ENCODE measurements at regions not wholly inside any gene's neighbourhood (a gene's known extent, or its start where the extent isn't known, plus 50 kb on each side); places are given as distances from the start of the nearest gene placed in this dataset.
A peak's percentile ranks its signal among the peaks of the same experiment; 100 is the strongest.

- no peak for DNase-seq
- H3K27me3 ChIP-seq (ENCODE audit: low read length) = no peaks in the 10 kb centered on the region
- no peaks in the 10 kb centered on the region for H3K4me1 ChIP-seq (ENCODE audit: low read length)
- no peaks in the 10 kb centered on the region for H3K79me2 ChIP-seq (ENCODE audit: low read length)
- H3K27ac ChIP-seq (ENCODE audit: low read length) = no peak overlapping the region
- no peaks in the 10 kb centered on the region for H4K20me1 ChIP-seq (ENCODE audit: insufficient read depth, low read depth, low read length)
- no peak overlapping the region for H2AFZ ChIP-seq (ENCODE audit: low read length)
- no peaks in the 10 kb centered on the region for H3K9me2 ChIP-seq (replicated peaks; ENCODE audit: insufficient read depth, low read length)
- no peak overlapping the region for H3K9ac ChIP-seq (ENCODE audit: low read length)
- H3K9me3 ChIP-seq (ENCODE audit: low read length) = no peaks in the 10 kb centered on the region
- H3K36me3 ChIP-seq (ENCODE audit: insufficient read depth, low read length) = no peaks in the 10 kb centered on the region
- no peak overlapping the region for H3K4me2 ChIP-seq (ENCODE audit: low read depth, low read length, poor library complexity, severe bottlenecking)
- H3K4me3 ChIP-seq (ENCODE audit: low read length) = no peak overlapping the region
Measured at GRCh38 chr13:30123575-30123974, 183.8 kb downstream of the KATNAL1 start.

- no peak overlapping the region for H3K4me2 ChIP-seq (ENCODE audit: low read depth, low read length, poor library complexity, severe bottlenecking)
- H3K4me1 ChIP-seq (ENCODE audit: low read length) = no peaks in the 10 kb centered on the region
- DNase-seq = no peak
- no peaks in the 10 kb centered on the region for H3K79me2 ChIP-seq (ENCODE audit: low read length)
- H4K20me1 ChIP-seq (ENCODE audit: insufficient read depth, low read depth, low read length) = no peaks in the 10 kb centered on the region
- no peak overlapping the region for H2AFZ ChIP-seq (ENCODE audit: low read length)
- H3K9me2 ChIP-seq (replicated peaks; ENCODE audit: insufficient read depth, low read length) = no peaks in the 10 kb centered on the region
- H3K4me3 ChIP-seq (ENCODE audit: low read length) = no peak overlapping the region
- H3K36me3 ChIP-seq (ENCODE audit: insufficient read depth, low read length) = no peaks in the 10 kb centered on the region
- no peaks in the 10 kb centered on the region for H3K9me3 ChIP-seq (ENCODE audit: low read length)
- H3K9ac ChIP-seq (ENCODE audit: low read length) = no peak overlapping the region
- H3K27ac ChIP-seq (ENCODE audit: low read length) = no peak overlapping the region
- no peaks in the 10 kb centered on the region for H3K27me3 ChIP-seq (ENCODE audit: low read length)
Measured at GRCh38 chr13:30121666-30122065, 185.7 kb downstream of the KATNAL1 start.

- Histone ChIP-seq H3K4me2 (ENCODE audit: low read depth, low read length, poor library complexity, severe bottlenecking) (no peak overlapping the region), H3K79me2 (ENCODE audit: low read length) (no peaks in the 10 kb centered on the region), H3K4me1 (ENCODE audit: low read length) (peaks cover 4% of the 10 kb centered on the region), H3K27ac (ENCODE audit: low read length) (no peak overlapping the region), H3K9me2 (replicated peaks; ENCODE audit: insufficient read depth, low read length) (no peaks in the 10 kb centered on the region), H3K27me3 (ENCODE audit: low read length) (no peaks in the 10 kb centered on the region), H3K9me3 (ENCODE audit: low read length) (no peaks in the 10 kb centered on the region), H2AFZ (ENCODE audit: low read length) (no peak overlapping the region), H3K4me3 (ENCODE audit: low read length) (no peak overlapping the region), H4K20me1 (ENCODE audit: insufficient read depth, low read depth, low read length) (no peaks in the 10 kb centered on the region), H3K36me3 (ENCODE audit: insufficient read depth, low read length) (no peaks in the 10 kb centered on the region), H3K9ac (ENCODE audit: low read length) (no peak overlapping the region)
- DNase-seq = no peak
Measured at GRCh38 chr13:30121244-30121643, 186.1 kb downstream of the KATNAL1 start.

GRCh38 chr13:30120133-30120822, 187.1 kb downstream of the KATNAL1 start:
- Histone ChIP-seq H3K9me2 (replicated peaks; ENCODE audit: insufficient read depth, low read length) (no peaks in the 10 kb centered on the region), H3K27ac (ENCODE audit: low read length) (no peak overlapping the region), H3K27me3 (ENCODE audit: low read length) (no peaks in the 10 kb centered on the region), H4K20me1 (ENCODE audit: insufficient read depth, low read depth, low read length) (no peaks in the 10 kb centered on the region), H3K4me2 (ENCODE audit: low read depth, low read length, poor library complexity, severe bottlenecking) (no peak overlapping the region), H2AFZ (ENCODE audit: low read length) (no peak overlapping the region), H3K36me3 (ENCODE audit: insufficient read depth, low read length) (no peaks in the 10 kb centered on the region), H3K9me3 (ENCODE audit: low read length) (no peaks in the 10 kb centered on the region), H3K79me2 (ENCODE audit: low read length) (no peaks in the 10 kb centered on the region), H3K4me1 (ENCODE audit: low read length) (peaks cover 8% of the 10 kb centered on the region), H3K4me3 (ENCODE audit: low read length) (no peak overlapping the region), H3K9ac (ENCODE audit: low read length) (no peak overlapping the region)
- DNase-seq = no peak

- Histone ChIP-seq H3K36me3 (ENCODE audit: insufficient read depth, low read length) (no peaks in the 10 kb centered on the region), H3K27me3 (ENCODE audit: low read length) (no peaks in the 10 kb centered on the region), H4K20me1 (ENCODE audit: insufficient read depth, low read depth, low read length) (no peaks in the 10 kb centered on the region), H3K79me2 (ENCODE audit: low read length) (no peaks in the 10 kb centered on the region), H3K27ac (ENCODE audit: low read length) (no peak overlapping the region), H3K4me1 (ENCODE audit: low read length) (peaks cover 10% of the 10 kb centered on the region), H2AFZ (ENCODE audit: low read length) (no peak overlapping the region), H3K9me3 (ENCODE audit: low read length) (no peaks in the 10 kb centered on the region), H3K9ac (ENCODE audit: low read length) (no peak overlapping the region), H3K4me2 (ENCODE audit: low read depth, low read length, poor library complexity, severe bottlenecking) (no peak overlapping the region), H3K4me3 (ENCODE audit: low read length) (no peak overlapping the region), H3K9me2 (replicated peaks; ENCODE audit: insufficient read depth, low read length) (no peaks in the 10 kb centered on the region)
- no peak for DNase-seq
Measured at GRCh38 chr13:30119476-30119875, 187.9 kb downstream of the KATNAL1 start.

- Histone ChIP-seq H3K9me3 (ENCODE audit: low read length) (no peaks in the 10 kb centered on the region), H3K27ac (ENCODE audit: low read length) (no peak overlapping the region), H3K4me3 (ENCODE audit: low read length) (no peak overlapping the region), H2AFZ (ENCODE audit: low read length) (no peak overlapping the region; the same call in 1 of the 2 replicates), H3K4me2 (ENCODE audit: low read depth, low read length, poor library complexity, severe bottlenecking) (no peak overlapping the region), H4K20me1 (ENCODE audit: insufficient read depth, low read depth, low read length) (no peaks in the 10 kb centered on the region), H3K79me2 (ENCODE audit: low read length) (no peaks in the 10 kb centered on the region), H3K9ac (ENCODE audit: low read length) (no peak overlapping the region), H3K4me1 (ENCODE audit: low read length) (peaks cover 22% of the 10 kb centered on the region), H3K27me3 (ENCODE audit: low read length) (no peaks in the 10 kb centered on the region), H3K36me3 (ENCODE audit: insufficient read depth, low read length) (no peaks in the 10 kb centered on the region), H3K9me2 (replicated peaks; ENCODE audit: insufficient read depth, low read length) (no peaks in the 10 kb centered on the region)
- no peak for DNase-seq
Measured at GRCh38 chr13:30116379-30116778, 191.0 kb downstream of the KATNAL1 start.

- H3K9me2 ChIP-seq (replicated peaks; ENCODE audit: insufficient read depth, low read length) = no peaks in the 10 kb centered on the region
- H3K4me1 ChIP-seq (ENCODE audit: low read length) = peaks cover 22% of the 10 kb centered on the region
- no peaks in the 10 kb centered on the region for H3K36me3 ChIP-seq (ENCODE audit: insufficient read depth, low read length)
- H3K9ac ChIP-seq (ENCODE audit: low read length) = no peak overlapping the region
- H3K27ac ChIP-seq (ENCODE audit: low read length) = no peak overlapping the region
- no peak for DNase-seq
- H3K4me2 ChIP-seq (ENCODE audit: low read depth, low read length, poor library complexity, severe bottlenecking) = peak overlapping the region; percentile 76
- no peaks in the 10 kb centered on the region for H4K20me1 ChIP-seq (ENCODE audit: insufficient read depth, low read depth, low read length)
- no peaks in the 10 kb centered on the region for H3K9me3 ChIP-seq (ENCODE audit: low read length)
- no peaks in the 10 kb centered on the region for H3K79me2 ChIP-seq (ENCODE audit: low read length)
- H3K27me3 ChIP-seq (ENCODE audit: low read length) = no peaks in the 10 kb centered on the region
- no peak overlapping the region for H2AFZ ChIP-seq (ENCODE audit: low read length)
- H3K4me3 ChIP-seq (ENCODE audit: low read length) = peak overlapping the region; percentile 63; the same call in 1 of the 2 replicates
Measured at GRCh38 chr13:30115257-30115600, 192.1 kb downstream of the KATNAL1 start.

- Histone ChIP-seq H3K9me3 (ENCODE audit: low read length) (no peaks in the 10 kb centered on the region), H3K36me3 (ENCODE audit: insufficient read depth, low read length) (no peaks in the 10 kb centered on the region), H3K9ac (ENCODE audit: low read length) (peak overlapping the region; percentile 56), H4K20me1 (ENCODE audit: insufficient read depth, low read depth, low read length) (no peaks in the 10 kb centered on the region), H3K27me3 (ENCODE audit: low read length) (no peaks in the 10 kb centered on the region), H3K27ac (ENCODE audit: low read length) (no peak overlapping the region), H3K4me1 (ENCODE audit: low read length) (peaks cover 22% of the 10 kb centered on the region), H3K79me2 (ENCODE audit: low read length) (no peaks in the 10 kb centered on the region), H2AFZ (ENCODE audit: low read length) (peak overlapping the region; percentile 53), H3K4me2 (ENCODE audit: low read depth, low read length, poor library complexity, severe bottlenecking) (peak overlapping the region; percentile 76), H3K9me2 (replicated peaks; ENCODE audit: insufficient read depth, low read length) (no peaks in the 10 kb centered on the region), H3K4me3 (ENCODE audit: low read length) (peak overlapping the region; percentile 63)
- peak; percentile 94 for DNase-seq
Measured at GRCh38 chr13:30114571-30115256, 192.6 kb downstream of the KATNAL1 start.

Data from Karpas-422 (cell line).